ENCODE measurements at regions not wholly inside any gene's neighbourhood (a gene's known extent, or its start where the extent isn't known, plus 50 kb on each side); places are given as distances from the start of the nearest gene placed in this dataset.
"Not testable (repeated sequence)": the region's sequence is repeated elsewhere in the genome, so short reads cannot be mapped to it uniquely, and the experiment has no call there.

GRCh38 chr12:83603106-83603505 is 916.4 kb downstream of the TMTC2 start:
- intact Hi-C loops (cut with DNase I, micrococcal nuclease) = no loop called here
- CTCF ChIA-PET = no interaction called here
- POLR2A ChIA-PET = no interaction called here

GRCh38 chr12:83575326-83575725 is 888.6 kb downstream of the TMTC2 start:
- ChIA-PET POLR2A (no interaction called here), CTCF (no interaction called here)
- ATAC-seq = no peak
- H3K4me3 Mint-ChIP-seq = no peak overlapping the region
- H3K9me3 Mint-ChIP-seq (ENCODE audit: low read depth) = peaks cover 7% of the 10 kb centered on the region
- no peaks in the 10 kb centered on the region for H3K27me3 Mint-ChIP-seq
- no peaks in the 10 kb centered on the region for H3K4me1 Mint-ChIP-seq
- no peak for DNase-seq
- intact Hi-C loops (cut with DNase I, micrococcal nuclease) = no loop called here
- H3K36me3 Mint-ChIP-seq (ENCODE audit: low read depth) = no peaks in the 10 kb centered on the region
- H3K27ac Mint-ChIP-seq = no peak overlapping the region

More at GRCh38 chr12:83603106-83603505, 916.4 kb downstream of the TMTC2 start:
- H3K4me1 Mint-ChIP-seq = no peaks in the 10 kb centered on the region
- peaks cover 21% of the 10 kb centered on the region for H3K9me3 Mint-ChIP-seq (ENCODE audit: low read depth)
- no peak overlapping the region for H3K27ac Mint-ChIP-seq
- H3K36me3 Mint-ChIP-seq (ENCODE audit: low read depth) = no peaks in the 10 kb centered on the region
- no peaks in the 10 kb centered on the region for H3K27me3 Mint-ChIP-seq
- DNase-seq (no peak), ATAC-seq (no peak)
- H3K4me3 Mint-ChIP-seq = no peak overlapping the region

- CTCF ChIA-PET = no interaction called here
- POLR2A ChIA-PET = no interaction called here
- H3K27me3 Mint-ChIP-seq = no peaks in the 10 kb centered on the region
- H3K4me1 Mint-ChIP-seq = no peaks in the 10 kb centered on the region
- DNase-seq = no peak
- intact Hi-C loops (cut with DNase I, micrococcal nuclease) = no loop called here
- H3K36me3 Mint-ChIP-seq (ENCODE audit: low read depth) = no peaks in the 10 kb centered on the region
- H3K27ac Mint-ChIP-seq = no peak overlapping the region
- H3K9me3 Mint-ChIP-seq (ENCODE audit: low read depth) = peaks cover 11% of the 10 kb centered on the region
- no peak overlapping the region for H3K4me3 Mint-ChIP-seq
- ATAC-seq = no peak
Measured at GRCh38 chr12:83574142-83574541, 887.4 kb downstream of the TMTC2 start.

GRCh38 chr12:83573671-83574070 is 887.0 kb downstream of the TMTC2 start:
- ATAC-seq (no peak), DNase-seq (no peak)
- intact Hi-C loops (cut with DNase I, micrococcal nuclease) = no loop called here
- H3K27ac Mint-ChIP-seq = no peak overlapping the region
- no peaks in the 10 kb centered on the region for H3K4me1 Mint-ChIP-seq
- H3K27me3 Mint-ChIP-seq = no peaks in the 10 kb centered on the region
- no peak overlapping the region for H3K4me3 Mint-ChIP-seq
- ChIA-PET CTCF (no interaction called here), POLR2A (no interaction called here)
- peaks cover 15% of the 10 kb centered on the region for H3K9me3 Mint-ChIP-seq (ENCODE audit: low read depth)
- H3K36me3 Mint-ChIP-seq (ENCODE audit: low read depth) = no peaks in the 10 kb centered on the region

GRCh38 chr12:83559650-83560049 is 872.9 kb downstream of the TMTC2 start:
- Mint-ChIP-seq H3K4me3 (no peak overlapping the region), H3K4me1 (no peaks in the 10 kb centered on the region), H3K27ac (no peak overlapping the region), H3K27me3 (no peaks in the 10 kb centered on the region), H3K9me3 (ENCODE audit: low read depth) (peaks cover 2% of the 10 kb centered on the region), H3K36me3 (ENCODE audit: low read depth) (no peaks in the 10 kb centered on the region)
- ATAC-seq (no peak), DNase-seq (no peak)
- ChIA-PET CTCF (no interaction called here), POLR2A (no interaction called here)
- intact Hi-C loops (cut with DNase I, micrococcal nuclease) = no loop called here

- H3K4me1 Mint-ChIP-seq; DNase-seq; H3K27me3 Mint-ChIP-seq; H3K9me3 Mint-ChIP-seq (ENCODE audit: low read depth); H3K4me3 Mint-ChIP-seq; H3K27ac Mint-ChIP-seq; ATAC-seq; POLR2A ChIA-PET; intact Hi-C loops (cut with DNase I, micrococcal nuclease); CTCF ChIA-PET; H3K36me3 Mint-ChIP-seq (ENCODE audit: low read depth): not testable (repeated sequence)
Measured at GRCh38 chr12:83556040-83556439, 869.3 kb downstream of the TMTC2 start.

- H3K27me3 Mint-ChIP-seq = no peaks in the 10 kb centered on the region
- H3K9me3 Mint-ChIP-seq (ENCODE audit: low read depth) = peaks cover 3% of the 10 kb centered on the region
- no peak overlapping the region for H3K27ac Mint-ChIP-seq
- CTCF ChIA-PET = no interaction called here
- POLR2A ChIA-PET = no interaction called here
- H3K36me3 Mint-ChIP-seq (ENCODE audit: low read depth) = no peaks in the 10 kb centered on the region
- H3K4me1 Mint-ChIP-seq = no peaks in the 10 kb centered on the region
- no peak for DNase-seq
- ATAC-seq = no peak
- intact Hi-C loops (cut with DNase I, micrococcal nuclease) = no loop called here
- H3K4me3 Mint-ChIP-seq = no peak overlapping the region
Measured at GRCh38 chr12:83541446-83541845, 854.7 kb downstream of the TMTC2 start.

GRCh38 chr12:83538361-83538965 is 851.8 kb downstream of the TMTC2 start:
- intact Hi-C loops (cut with DNase I, micrococcal nuclease) = no loop called here
- H3K4me3 Mint-ChIP-seq = no peak overlapping the region
- no peak overlapping the region for H3K27ac Mint-ChIP-seq
- H3K4me1 Mint-ChIP-seq = no peaks in the 10 kb centered on the region
- POLR2A ChIA-PET = no interaction called here
- ATAC-seq (no peak), DNase-seq (no peak)
- no peaks in the 10 kb centered on the region for H3K27me3 Mint-ChIP-seq
- H3K9me3 Mint-ChIP-seq (ENCODE audit: low read depth) = no peaks in the 10 kb centered on the region
- no peaks in the 10 kb centered on the region for H3K36me3 Mint-ChIP-seq (ENCODE audit: low read depth)
- CTCF ChIA-PET = no interaction called here

GRCh38 chr12:83537428-83538053 is 850.8 kb downstream of the TMTC2 start:
- Mint-ChIP-seq H3K27me3 (no peaks in the 10 kb centered on the region), H3K27ac (no peak overlapping the region), H3K4me3 (no peak overlapping the region), H3K36me3 (ENCODE audit: low read depth) (no peaks in the 10 kb centered on the region), H3K4me1 (no peaks in the 10 kb centered on the region), H3K9me3 (ENCODE audit: low read depth) (no peaks in the 10 kb centered on the region)
- ChIA-PET POLR2A (no interaction called here), CTCF (interaction anchor here (0.6 to 0.7 kb wide), 2 partner anchors 294 to 1808 kb away, joined by 3 read pairs; no protein-coding TSS in a partner anchor)
- no peak for ATAC-seq
- intact Hi-C loops (cut with DNase I, micrococcal nuclease) = no loop called here
- DNase-seq = no peak

- Mint-ChIP-seq H3K4me3 (no peak overlapping the region), H3K36me3 (ENCODE audit: low read depth) (no peaks in the 10 kb centered on the region), H3K9me3 (ENCODE audit: low read depth) (no peaks in the 10 kb centered on the region), H3K27ac (no peak overlapping the region), H3K27me3 (no peaks in the 10 kb centered on the region), H3K4me1 (no peaks in the 10 kb centered on the region)
- ChIA-PET POLR2A (no interaction called here), CTCF (no interaction called here)
- no peak for ATAC-seq
- no peak for DNase-seq
- intact Hi-C loops (cut with DNase I, micrococcal nuclease) = no loop called here
Measured at GRCh38 chr12:83536496-83536895, 849.8 kb downstream of the TMTC2 start.

GRCh38 chr12:83528571-83528970 is 841.9 kb downstream of the TMTC2 start:
- Mint-ChIP-seq H3K9me3 (ENCODE audit: low read depth) (no peaks in the 10 kb centered on the region), H3K36me3 (ENCODE audit: low read depth) (no peaks in the 10 kb centered on the region), H3K27ac (no peak overlapping the region), H3K27me3 (no peaks in the 10 kb centered on the region), H3K4me1 (no peaks in the 10 kb centered on the region), H3K4me3 (no peak overlapping the region)
- DNase-seq (no peak), ATAC-seq (no peak)
- intact Hi-C loops (cut with DNase I, micrococcal nuclease) = no loop called here
- ChIA-PET POLR2A (no interaction called here), CTCF (no interaction called here)

- no peaks in the 10 kb centered on the region for H3K36me3 Mint-ChIP-seq (ENCODE audit: low read depth)
- H3K9me3 Mint-ChIP-seq (ENCODE audit: low read depth) = no peaks in the 10 kb centered on the region
- intact Hi-C loops (cut with DNase I, micrococcal nuclease) = no loop called here
- H3K4me1 Mint-ChIP-seq = no peaks in the 10 kb centered on the region
- ATAC-seq (no peak), DNase-seq (no peak)
- ChIA-PET POLR2A (no interaction called here), CTCF (no interaction called here)
- no peak overlapping the region for H3K4me3 Mint-ChIP-seq
- no peaks in the 10 kb centered on the region for H3K27me3 Mint-ChIP-seq
- H3K27ac Mint-ChIP-seq = no peak overlapping the region
Measured at GRCh38 chr12:83527810-83528209, 841.1 kb downstream of the TMTC2 start.

All from activated CD4-positive, alpha-beta T cell treated with anti-CD3 and anti-CD28 coated beads for 36 hours (primary cell).